Activated CD4-positive, alpha-beta memory T cell treated with anti-CD3 and anti-CD28 coated beads for 36 hours (primary cell): ENCODE measurements at regions not wholly inside any gene's neighbourhood (a gene's known extent, or its start where the extent isn't known, plus 50 kb on each side); places are given as distances from the start of the nearest gene placed in this dataset.
"Not testable (repeated sequence)": the region's sequence is repeated elsewhere in the genome, so short reads cannot be mapped to it uniquely, and the experiment has no call there.

Source experiments
- CTCF ChIA-PET: fragments of 350-600 bp; sonication (Branson Sonifier 250); formaldehyde crosslinking; loops from one replicate; lab custom pipeline; 2021; ENCODE audit warnings: antibody characterized with exemption, inconsistent platforms; lab: Charles Lee
- POLR2A ChIA-PET: fragments of 350-600 bp; sonication (Branson Sonifier 250); formaldehyde crosslinking; loops from one replicate; lab custom pipeline; 2021; ENCODE audit warnings: antibody characterized with exemption; lab: Charles Lee
- DNase-seq: peaks from one replicate; pipeline ENCODE4 v3.0.0-alpha.2; 2020
- H3K27ac Mint-ChIP-seq: one replicate; pipeline ENCODE4 v1.8.0; 2021; ENCODE audit warnings: mixed read lengths
- H3K27me3 Mint-ChIP-seq: one replicate; pipeline ENCODE4 v1.8.0; 2021; ENCODE audit warnings: mixed read lengths
- H3K36me3 Mint-ChIP-seq: one replicate; pipeline ENCODE4 v1.8.0; 2021; ENCODE audit warnings: mixed read lengths
- H3K4me1 Mint-ChIP-seq: one replicate; pipeline ENCODE4 v1.8.0; 2021; ENCODE audit warnings: low read depth, mixed read lengths
- H3K4me3 Mint-ChIP-seq: one replicate; pipeline ENCODE4 v1.8.0; 2021; ENCODE audit warnings: mild to moderate bottlenecking, mixed read lengths
- H3K9me3 Mint-ChIP-seq: one replicate; pipeline ENCODE4 v1.8.0; 2021; ENCODE audit warnings: mixed read lengths
- intact Hi-C: fragments of 100-400 bp; cut with micrococcal nuclease; formaldehyde crosslinking; loops from one replicate; pipeline ENCODE4 v1.15.1; 2023

GRCh38 chr7:112572669-112573301 lies 92.0 kb downstream of the LSMEM1 start:
- H3K4me1 Mint-ChIP-seq = peaks cover 3% of the 10 kb centered on the region
- H3K27me3 Mint-ChIP-seq = peaks cover 5% of the 10 kb centered on the region
- H3K9me3 Mint-ChIP-seq = peaks cover 5% of the 10 kb centered on the region
- no peak overlapping the region for H3K27ac Mint-ChIP-seq
- intact Hi-C loops = loop anchor here (5.0 kb wide), 1 partner anchor 325 kb away; no protein-coding TSS in a partner anchor
- no peaks in the 10 kb centered on the region for H3K36me3 Mint-ChIP-seq
- no peak for DNase-seq
- H3K4me3 Mint-ChIP-seq = no peak overlapping the region
- ChIA-PET POLR2A (no interaction called here), CTCF (interaction anchor here (0.9 to 1.0 kb wide), 2 partner anchors 23 to 324 kb away, joined by 3 read pairs; no protein-coding TSS in a partner anchor)

GRCh38 chr7:112573302-112574039 lies 92.7 kb downstream of the LSMEM1 start:
- H3K4me3 Mint-ChIP-seq = no peak overlapping the region
- peaks cover 3% of the 10 kb centered on the region for H3K4me1 Mint-ChIP-seq
- intact Hi-C loops = loop anchor here (5.0 kb wide), 1 partner anchor 324 kb away; no protein-coding TSS in a partner anchor
- peaks cover 5% of the 10 kb centered on the region for H3K27me3 Mint-ChIP-seq
- H3K27ac Mint-ChIP-seq = no peak overlapping the region
- no peak for DNase-seq
- H3K36me3 Mint-ChIP-seq = no peaks in the 10 kb centered on the region
- ChIA-PET CTCF (interaction anchor here (0.9 to 1.0 kb wide), 2 partner anchors 23 to 323 kb away, joined by 3 read pairs; no protein-coding TSS in a partner anchor), POLR2A (no interaction called here)
- peaks cover 5% of the 10 kb centered on the region for H3K9me3 Mint-ChIP-seq

DNA sequence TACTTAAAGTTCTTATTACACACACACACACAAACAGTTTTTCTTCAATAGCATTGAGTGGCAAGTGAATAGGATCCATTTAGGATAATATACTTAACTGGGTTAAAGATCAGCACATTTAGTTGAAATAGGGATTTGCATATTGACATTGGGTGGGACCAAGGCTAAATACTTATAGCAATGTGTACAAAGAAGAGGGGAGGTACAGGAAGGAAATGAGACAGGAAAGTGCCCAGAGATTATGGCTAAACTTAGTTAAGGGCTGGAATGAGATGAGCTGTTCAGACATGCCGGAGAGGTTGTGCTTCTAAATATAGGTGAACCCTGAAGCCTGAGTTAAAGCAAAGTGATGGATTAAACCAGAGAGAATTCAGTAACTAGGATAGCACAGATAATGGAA lies 95.1 kb downstream of the LSMEM1 start:
- ChIA-PET POLR2A (no interaction called here), CTCF (no interaction called here)
- Mint-ChIP-seq H3K36me3 (no peaks in the 10 kb centered on the region), H3K4me3 (no peak overlapping the region), H3K27me3 (peaks cover 6% of the 10 kb centered on the region), H3K27ac (no peak overlapping the region), H3K9me3 (peaks cover 5% of the 10 kb centered on the region), H3K4me1 (peaks cover 3% of the 10 kb centered on the region)
- intact Hi-C loops = no loop called here
- DNase-seq = no peak

DNA sequence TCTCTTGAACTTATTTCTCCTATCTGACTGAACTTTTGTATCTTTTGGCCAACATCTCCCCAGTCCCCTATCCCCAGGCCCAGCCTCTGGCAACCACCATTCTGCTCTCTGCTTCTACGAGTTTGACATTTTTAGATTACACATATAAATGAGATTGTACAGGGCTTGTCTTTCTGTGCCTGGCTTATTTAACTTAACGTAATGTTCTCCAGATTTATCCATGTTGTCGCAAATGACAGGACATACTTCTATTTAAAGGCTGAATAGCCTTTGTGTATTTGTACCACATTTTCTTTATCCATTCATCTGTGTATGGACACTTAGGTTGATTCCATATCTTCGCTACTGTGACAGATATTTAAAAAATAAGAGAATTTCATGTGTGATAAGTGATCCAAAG lies 98.6 kb downstream of the LSMEM1 start:
- CTCF ChIA-PET = no interaction called here

GRCh38 chr7:112580717-112581435 lies 100.1 kb downstream of the LSMEM1 start:
- intact Hi-C loops = no loop called here
- no peak overlapping the region for H3K27ac Mint-ChIP-seq
- CTCF ChIA-PET = no interaction called here
- POLR2A ChIA-PET = no interaction called here
- H3K4me3 Mint-ChIP-seq = no peak overlapping the region
- no peak for DNase-seq
- H3K27me3 Mint-ChIP-seq = peaks cover 1% of the 10 kb centered on the region
- H3K36me3 Mint-ChIP-seq = no peaks in the 10 kb centered on the region
- H3K4me1 Mint-ChIP-seq = no peaks in the 10 kb centered on the region
- peaks cover 5% of the 10 kb centered on the region for H3K9me3 Mint-ChIP-seq

More for the DNA sequence above, 98.6 kb downstream of the LSMEM1 start:
- no peak overlapping the region for H3K27ac Mint-ChIP-seq
- no peaks in the 10 kb centered on the region for H3K36me3 Mint-ChIP-seq
- no peaks in the 10 kb centered on the region for H3K4me1 Mint-ChIP-seq
- POLR2A ChIA-PET = no interaction called here
- no peak for DNase-seq
- peaks cover 5% of the 10 kb centered on the region for H3K9me3 Mint-ChIP-seq
- no peak overlapping the region for H3K4me3 Mint-ChIP-seq
- H3K27me3 Mint-ChIP-seq = peaks cover 6% of the 10 kb centered on the region
- intact Hi-C loops = no loop called here

DNA sequence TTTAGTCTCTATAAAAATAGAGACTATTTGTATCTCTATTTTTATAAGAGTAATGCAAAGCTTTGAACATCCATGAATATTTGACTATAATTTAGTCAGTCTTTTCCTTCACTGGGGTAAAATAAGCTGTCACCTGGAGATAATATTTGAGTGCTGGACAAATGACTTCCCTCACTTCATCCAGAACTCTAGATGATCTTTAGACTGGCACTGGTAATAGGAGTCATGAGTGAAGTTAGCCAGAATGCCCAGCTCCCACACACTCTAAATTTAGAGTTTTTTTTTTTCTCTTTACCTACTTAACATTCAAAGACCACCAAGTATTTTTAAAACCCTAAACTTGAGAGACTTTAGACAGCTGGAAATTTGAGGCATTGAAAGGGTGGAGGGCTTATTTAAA lies 100.7 kb downstream of the LSMEM1 start:
- intact Hi-C loops = no loop called here
- no peak overlapping the region for H3K27ac Mint-ChIP-seq
- no peak overlapping the region for H3K4me3 Mint-ChIP-seq
- ChIA-PET POLR2A (no interaction called here), CTCF (no interaction called here)
- no peaks in the 10 kb centered on the region for H3K36me3 Mint-ChIP-seq
- DNase-seq = no peak
- peaks cover 1% of the 10 kb centered on the region for H3K9me3 Mint-ChIP-seq
- peaks cover 1% of the 10 kb centered on the region for H3K27me3 Mint-ChIP-seq
- no peaks in the 10 kb centered on the region for H3K4me1 Mint-ChIP-seq

DNA sequence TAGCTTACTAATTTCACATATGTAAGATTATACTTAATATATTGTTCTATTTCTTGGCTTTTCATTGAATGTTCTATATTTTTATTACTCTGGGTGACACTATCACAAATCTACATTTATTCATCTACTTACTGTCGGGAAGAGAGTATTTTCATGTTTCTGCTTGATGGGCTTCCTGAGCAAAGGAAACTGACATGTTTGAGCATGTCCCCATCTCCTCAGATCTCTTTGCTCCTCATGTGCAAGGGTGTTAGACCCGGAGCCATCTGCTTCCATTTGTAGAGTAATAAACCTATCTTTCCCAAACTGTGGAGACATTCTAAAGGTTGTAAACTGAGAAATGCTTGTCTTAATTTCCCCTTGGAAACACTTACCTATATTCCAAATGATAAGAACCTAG lies 103.5 kb downstream of the LSMEM1 start:
- CTCF ChIA-PET = no interaction called here

DNA sequence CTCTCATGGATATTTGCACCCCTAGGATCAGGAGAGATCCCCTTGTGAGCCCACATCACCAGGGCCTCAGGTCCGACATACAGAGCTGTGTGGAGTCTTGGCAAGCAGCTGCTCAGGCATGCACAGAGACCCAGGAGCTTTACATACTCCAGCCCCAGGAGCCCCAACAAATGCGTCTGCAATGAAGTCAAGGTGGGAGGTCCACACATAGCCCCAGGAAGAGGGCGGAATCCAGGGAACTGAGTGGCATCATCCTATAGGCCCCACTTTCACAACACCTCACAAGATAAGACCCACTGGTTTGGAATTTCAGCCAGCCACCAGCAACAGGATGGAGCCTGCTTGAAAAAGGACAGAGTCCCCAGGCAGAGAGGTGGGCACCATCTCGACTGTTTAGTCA lies 106.7 kb downstream of the LSMEM1 start:
- intact Hi-C loops = no loop called here
- CTCF ChIA-PET = no interaction called here
- POLR2A ChIA-PET = no interaction called here
- DNase-seq = no peak
- Mint-ChIP-seq H3K36me3 (no peaks in the 10 kb centered on the region), H3K27me3 (peaks cover 2% of the 10 kb centered on the region), H3K9me3 (no peaks in the 10 kb centered on the region), H3K4me1 (no peaks in the 10 kb centered on the region), H3K27ac (no peak overlapping the region), H3K4me3 (no peak overlapping the region)

More for the DNA sequence above, 103.5 kb downstream of the LSMEM1 start:
- POLR2A ChIA-PET = no interaction called here
- intact Hi-C loops = no loop called here
- H3K36me3 Mint-ChIP-seq = no peaks in the 10 kb centered on the region
- no peak overlapping the region for H3K4me3 Mint-ChIP-seq
- DNase-seq = no peak
- H3K27me3 Mint-ChIP-seq = peaks cover 1% of the 10 kb centered on the region
- no peak overlapping the region for H3K27ac Mint-ChIP-seq
- no peaks in the 10 kb centered on the region for H3K4me1 Mint-ChIP-seq
- H3K9me3 Mint-ChIP-seq = no peaks in the 10 kb centered on the region

- H3K9me3 Mint-ChIP-seq, DNase-seq, H3K27me3 Mint-ChIP-seq, H3K4me3 Mint-ChIP-seq, H3K36me3 Mint-ChIP-seq, intact Hi-C loops, H3K4me1 Mint-ChIP-seq, POLR2A ChIA-PET, CTCF ChIA-PET, H3K27ac Mint-ChIP-seq: not testable (repeated sequence)
Measured at GRCh38 chr7:112592565-112593263, 111.9 kb downstream of the LSMEM1 start.

DNA sequence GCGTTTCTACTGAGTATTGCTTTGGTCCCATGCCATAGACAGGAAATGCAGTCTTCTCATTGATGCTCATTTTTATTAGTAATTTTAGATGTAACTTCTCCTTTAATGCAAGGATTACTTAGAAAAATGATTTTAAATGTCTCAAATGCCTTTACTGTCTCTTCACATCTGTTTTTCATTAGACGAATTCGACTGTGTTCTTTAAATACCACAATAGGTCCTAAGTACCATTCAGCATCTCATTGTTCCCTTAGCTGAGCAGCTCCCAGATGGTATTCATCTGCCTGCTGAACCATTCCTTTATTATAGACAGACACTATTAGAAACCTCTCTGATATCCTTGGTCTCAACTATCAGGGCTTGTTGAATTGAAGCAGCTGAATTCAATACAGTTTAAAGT lies 113.6 kb downstream of the LSMEM1 start:
- H3K4me1 Mint-ChIP-seq = no peaks in the 10 kb centered on the region
- intact Hi-C loops = no loop called here
- DNase-seq = no peak
- H3K9me3 Mint-ChIP-seq = no peaks in the 10 kb centered on the region
- POLR2A ChIA-PET = no interaction called here
- H3K27ac Mint-ChIP-seq = no peak overlapping the region
- peaks cover 2% of the 10 kb centered on the region for H3K27me3 Mint-ChIP-seq
- CTCF ChIA-PET = interaction anchor here (0.6 kb wide), 1 partner anchor 842 kb away, joined by 3 read pairs; no protein-coding TSS in a partner anchor
- H3K4me3 Mint-ChIP-seq = no peak overlapping the region
- no peaks in the 10 kb centered on the region for H3K36me3 Mint-ChIP-seq

DNA sequence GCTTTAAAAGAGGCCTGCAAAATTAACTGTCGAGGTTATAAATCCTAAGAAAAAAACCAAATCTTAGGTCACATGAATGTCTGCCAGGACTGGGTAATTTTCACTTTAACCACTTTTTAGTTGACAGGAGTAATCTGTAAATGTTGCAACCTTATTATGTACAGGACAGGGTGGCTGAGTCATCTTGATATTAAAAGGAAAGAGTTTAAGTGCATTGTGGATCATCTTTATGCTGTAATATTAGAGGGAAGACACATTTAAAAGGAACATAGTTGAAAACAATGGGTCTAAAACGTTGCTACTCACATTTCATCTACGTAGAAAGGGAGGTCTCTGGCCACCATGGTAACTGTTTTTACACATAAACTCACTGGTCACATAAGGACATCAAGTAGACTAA lies 115.5 kb downstream of the LSMEM1 start:
- no peaks in the 10 kb centered on the region for H3K36me3 Mint-ChIP-seq
- DNase-seq = no peak
- no peak overlapping the region for H3K4me3 Mint-ChIP-seq
- POLR2A ChIA-PET = no interaction called here
- H3K27me3 Mint-ChIP-seq = no peaks in the 10 kb centered on the region
- H3K9me3 Mint-ChIP-seq = no peaks in the 10 kb centered on the region
- H3K27ac Mint-ChIP-seq = no peak overlapping the region
- intact Hi-C loops = no loop called here
- CTCF ChIA-PET = no interaction called here
- no peaks in the 10 kb centered on the region for H3K4me1 Mint-ChIP-seq

- H3K36me3 Mint-ChIP-seq = no peaks in the 10 kb centered on the region
- no peak overlapping the region for H3K27ac Mint-ChIP-seq
- intact Hi-C loops = no loop called here
- H3K27me3 Mint-ChIP-seq = no peaks in the 10 kb centered on the region
- no peak for DNase-seq
- CTCF ChIA-PET = no interaction called here
- no peaks in the 10 kb centered on the region for H3K4me1 Mint-ChIP-seq
- POLR2A ChIA-PET = no interaction called here
- H3K9me3 Mint-ChIP-seq = no peaks in the 10 kb centered on the region
- H3K4me3 Mint-ChIP-seq = no peak overlapping the region
Measured at GRCh38 chr7:112596981-112597380, 116.2 kb downstream of the LSMEM1 start.
